HK-2 (cell line): ENCODE measurements at regions not wholly inside any gene's neighbourhood (a gene's known extent, or its start where the extent isn't known, plus 50 kb on each side); places are given as distances from the start of the nearest gene placed in this dataset.
"Not testable (repeated sequence)": the region's sequence is repeated elsewhere in the genome, so short reads cannot be mapped to it uniquely, and the experiment has no call there.

Source experiments
- DNase-seq: peaks from one replicate; pipeline ENCODE4 v3.0.0-alpha.2; 2018; ENCODE audit not compliant: unreplicated experiment

GRCh38 chr6:139965393-139965792, 590.9 kb upstream of the CITED2 start:
- DNase-seq = no peak

DNA sequence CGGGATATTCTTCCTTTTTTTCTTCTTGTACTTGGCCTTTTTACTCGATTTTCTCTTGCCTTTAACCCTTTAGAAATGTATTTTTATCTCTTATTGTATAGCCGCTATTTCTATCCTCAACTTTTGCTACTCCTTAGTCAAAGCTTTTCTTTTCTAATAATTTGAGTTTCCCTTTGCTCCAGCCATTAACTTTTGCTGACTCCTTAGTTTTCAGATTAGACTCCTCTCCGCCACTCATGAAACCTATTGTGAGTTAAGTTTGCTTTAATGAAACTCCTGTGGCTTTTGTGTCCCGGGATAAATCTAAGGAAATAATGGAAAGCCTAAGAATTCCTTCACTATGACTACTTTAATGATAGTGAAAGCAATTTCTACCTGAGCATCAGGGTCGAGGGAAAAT, 590.3 kb upstream of the CITED2 start:
- no peak for DNase-seq

DNA sequence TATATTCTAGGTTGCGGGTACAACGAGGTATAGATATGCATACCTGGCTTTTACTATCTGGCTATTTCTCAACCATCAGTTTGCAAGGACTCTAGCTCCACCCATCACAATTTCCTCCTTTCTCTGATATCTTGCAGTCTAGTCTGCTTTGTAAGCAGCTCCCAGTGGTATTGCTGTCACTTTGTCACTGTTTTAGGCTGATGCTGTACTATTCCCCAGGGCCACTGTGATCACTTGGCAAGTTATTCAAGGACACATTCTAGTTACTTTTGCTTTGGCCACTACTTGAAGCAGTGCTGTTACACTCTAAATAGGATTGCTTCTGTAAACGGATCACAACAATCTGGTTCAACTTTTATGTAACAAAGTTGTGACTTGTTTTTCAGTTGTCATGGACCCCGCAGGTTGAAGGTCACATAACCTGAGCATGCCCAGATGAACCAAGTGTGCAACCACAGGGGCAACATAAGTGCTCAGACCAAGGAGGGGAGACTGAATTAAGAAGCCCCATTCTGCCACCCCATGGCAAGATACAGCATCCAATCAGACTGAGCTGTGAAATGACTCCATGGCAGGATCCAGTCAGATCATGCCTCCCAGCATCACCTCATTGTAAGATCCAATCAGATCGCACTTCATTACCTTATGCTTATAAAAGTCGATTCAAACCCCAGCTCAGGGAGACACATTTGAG, 588.4 kb upstream of the CITED2 start:
- no peak for DNase-seq

DNA sequence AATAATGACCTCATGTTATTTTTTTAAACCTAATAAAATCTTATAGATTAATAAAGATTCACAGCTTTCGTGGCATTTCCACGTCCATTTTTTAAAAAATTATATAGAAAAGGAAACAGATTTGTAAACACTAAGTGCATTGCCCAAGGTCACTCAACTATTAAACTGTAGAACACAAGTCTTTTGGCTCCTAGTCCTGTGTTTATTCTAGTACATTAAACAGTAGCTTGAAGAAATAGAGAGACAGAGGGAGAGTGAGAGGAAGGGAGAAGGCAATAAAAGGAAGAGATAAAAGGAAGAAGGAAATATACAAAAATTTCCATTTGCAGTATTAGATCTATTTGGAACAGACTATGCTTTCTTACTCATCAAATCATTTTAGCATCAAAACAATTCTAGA, 586.7 kb upstream of the CITED2 start:
- no peak for DNase-seq

DNA sequence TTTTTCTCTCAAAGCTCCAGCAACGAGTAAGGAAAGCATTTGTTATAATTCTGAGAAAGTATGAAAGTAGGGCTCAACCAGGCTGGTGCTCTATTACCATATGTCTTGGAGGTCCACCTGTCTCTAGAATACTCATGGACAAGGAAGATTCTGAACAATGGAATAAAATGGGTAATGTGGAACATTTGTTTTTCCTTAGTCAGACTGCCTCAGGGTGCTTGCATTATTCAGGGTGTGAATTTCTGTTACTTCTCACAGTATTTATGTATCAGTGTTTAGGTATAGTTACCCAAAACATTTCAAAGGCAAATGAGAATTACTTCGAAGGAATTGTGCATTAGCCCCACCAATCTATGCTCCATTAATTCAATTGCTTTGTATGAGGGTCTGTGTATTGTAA, 586.2 kb upstream of the CITED2 start:
- no peak for DNase-seq

- DNase-seq = no peak
These were observed 581.1 kb upstream of the CITED2 start for GRCh38 chr6:139955366-139956155.

DNA sequence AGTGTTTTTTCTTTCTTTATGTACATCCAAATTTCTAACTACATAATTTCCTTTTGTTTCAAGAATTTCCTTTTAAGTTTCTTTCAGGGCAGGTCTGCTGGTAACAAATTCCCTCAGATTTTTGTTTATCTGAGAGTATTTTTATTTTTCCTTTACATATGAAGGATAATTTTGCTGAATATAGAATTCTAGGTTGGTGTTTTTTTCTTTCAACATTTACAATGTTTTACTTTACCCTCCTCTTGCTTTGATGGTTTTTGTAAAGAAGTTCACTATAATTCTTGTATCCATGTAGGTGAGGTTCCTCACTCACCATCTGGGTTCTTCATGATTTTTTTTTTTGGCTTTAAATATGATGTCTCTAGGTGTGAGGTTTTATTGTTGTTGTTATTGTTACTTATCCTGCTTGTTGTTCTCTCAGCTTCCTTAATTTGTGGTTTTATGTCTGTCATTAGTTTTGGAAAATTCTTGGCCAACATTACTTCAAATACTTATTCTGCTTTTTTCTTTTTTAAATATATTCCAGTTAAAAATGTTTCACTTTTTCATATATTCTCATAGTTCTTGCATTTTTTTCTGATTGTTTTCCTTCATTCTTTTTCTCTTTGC, 580.1 kb upstream of the CITED2 start:
- DNase-seq = no peak

- DNase-seq = not testable (repeated sequence)
These were observed 579.3 kb upstream of the CITED2 start for GRCh38 chr6:139953780-139954179.

DNA sequence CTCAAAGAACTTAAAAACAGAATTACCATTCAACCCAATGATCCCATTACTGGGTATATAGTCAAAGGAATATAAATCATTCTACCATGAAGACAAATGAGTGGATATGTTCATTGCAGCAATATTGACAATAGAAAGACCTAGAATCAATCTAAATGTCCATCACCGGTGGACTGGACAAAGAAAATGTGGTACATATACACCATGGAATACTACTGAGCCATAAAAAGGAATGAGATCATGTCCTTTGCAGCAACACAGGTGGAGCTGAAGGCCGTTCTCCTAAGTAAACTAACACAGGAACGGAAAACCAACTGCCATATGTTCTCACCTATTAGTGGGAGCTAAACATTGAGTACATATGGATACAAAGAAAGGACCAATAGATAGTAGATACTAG, 576.7 kb upstream of the CITED2 start:
- DNase-seq = no peak

DNA sequence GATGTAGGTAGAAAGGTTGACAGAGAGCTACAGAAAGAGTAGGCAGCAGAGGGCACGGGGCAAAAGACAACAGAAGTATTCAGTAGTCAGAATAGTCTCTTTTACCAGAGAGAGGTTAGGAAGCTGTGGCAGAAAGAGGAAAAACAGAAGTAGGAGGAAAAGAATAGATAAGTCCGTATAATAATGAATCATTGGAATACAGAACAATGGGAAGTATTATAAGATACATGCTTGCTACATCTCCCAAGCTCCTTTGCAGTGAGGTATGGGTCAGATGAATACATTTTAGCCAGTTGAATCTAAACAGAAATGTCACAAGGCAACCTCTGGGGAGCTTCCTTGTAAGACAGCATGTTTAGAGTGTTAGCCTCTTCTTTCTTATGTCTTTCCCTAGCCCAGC, 570.5 kb upstream of the CITED2 start:
- no peak for DNase-seq

- no peak for DNase-seq
These were observed 569.7 kb upstream of the CITED2 start for GRCh38 chr6:139944131-139944530.

DNA sequence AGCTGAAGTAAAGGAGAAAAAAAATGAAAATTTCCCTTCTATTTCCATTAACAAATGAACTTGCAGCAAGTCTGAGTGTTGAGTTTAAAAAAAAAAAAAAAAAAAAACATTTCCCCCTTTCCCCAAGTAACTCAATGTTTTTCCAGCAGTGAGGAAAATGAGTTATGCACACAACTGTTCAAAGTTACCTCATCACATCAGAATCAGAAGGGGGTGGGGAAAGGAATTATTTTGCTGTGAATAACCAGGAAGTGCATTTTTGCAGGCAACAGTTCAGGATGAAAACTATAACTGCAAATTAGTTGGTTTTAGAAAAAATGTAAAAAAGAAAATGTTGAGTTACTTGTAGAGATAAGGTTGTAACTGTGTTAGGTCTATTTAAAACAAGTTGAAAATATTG, 568.9 kb upstream of the CITED2 start:
- DNase-seq = no peak

DNA sequence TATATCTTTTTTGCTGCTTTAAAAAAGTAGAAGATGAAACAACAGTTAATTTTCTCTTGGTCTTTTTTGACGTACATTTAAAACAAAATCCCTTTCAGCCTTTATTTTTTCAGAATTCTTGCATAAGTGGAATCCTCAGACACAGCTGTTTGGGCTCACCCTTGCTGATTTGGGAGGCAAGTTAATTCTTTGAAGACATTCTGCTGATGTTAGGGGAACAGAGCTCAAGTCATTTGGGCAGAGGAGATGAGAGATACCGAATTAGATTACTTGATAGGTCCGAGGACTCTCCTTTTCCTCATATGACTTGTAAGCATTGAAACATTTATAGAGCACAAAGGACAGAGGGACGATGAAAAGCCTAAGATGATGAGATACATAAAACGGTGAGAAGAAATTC, 567.9 kb upstream of the CITED2 start:
- DNase-seq = no peak

GRCh38 chr6:139941826-139942225, 567.4 kb upstream of the CITED2 start:
- DNase-seq = no peak

- DNase-seq = no peak
These were observed 566.6 kb upstream of the CITED2 start for GRCh38 chr6:139940741-139941729.

- no peak for DNase-seq
These were observed 564.9 kb upstream of the CITED2 start for GRCh38 chr6:139939189-139939979.

- DNase-seq = no peak
These were observed 558.2 kb upstream of the CITED2 start for GRCh38 chr6:139932671-139933070.

GRCh38 chr6:139931747-139932146, 557.3 kb upstream of the CITED2 start:
- no peak for DNase-seq

GRCh38 chr6:139927742-139928305, 553.4 kb upstream of the CITED2 start:
- DNase-seq = no peak

GRCh38 chr6:139927236-139927635, 552.8 kb upstream of the CITED2 start:
- DNase-seq = no peak

DNA sequence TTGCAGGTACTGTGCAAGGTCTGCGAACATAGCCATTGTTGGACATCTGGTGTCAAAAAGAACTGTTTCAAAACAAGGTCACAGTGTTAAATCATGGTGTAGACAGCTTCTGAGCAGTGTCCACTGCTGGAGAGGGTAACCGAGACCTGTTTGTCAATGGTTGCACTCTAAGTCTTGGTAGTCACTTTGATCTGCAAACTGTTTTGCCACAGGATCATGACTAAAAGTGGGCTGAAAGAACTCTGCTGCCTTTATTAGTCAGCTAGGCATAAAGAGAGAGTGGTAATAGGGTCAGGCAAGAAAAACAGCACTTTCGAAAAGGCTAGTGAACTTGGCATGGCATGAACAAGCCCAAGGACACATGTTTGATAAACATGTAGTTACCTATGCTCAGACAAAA, 552.3 kb upstream of the CITED2 start:
- DNase-seq = no peak
